RWPE2 (cell line): ENCODE measurements at regions not wholly inside any gene's neighbourhood (a gene's known extent, or its start where the extent isn't known, plus 50 kb on each side); places are given as distances from the start of the nearest gene placed in this dataset.
"Not testable (repeated sequence)": the region's sequence is repeated elsewhere in the genome, so short reads cannot be mapped to it uniquely, and the experiment has no call there.

Source experiments
- ATAC-seq: fragments of 200-7000 bp; cut with Tn5 transposase; 3 replicates; pipeline ENCODE4 v1.9.1; 2021; ENCODE audit warnings: low read depth
- DNase-seq: peaks from one replicate; pipeline ENCODE4 v3.0.0-alpha.2; 2020; ENCODE audit warnings: low spot score
- H3K27ac ChIP-seq: fragments of 450-650 bp; 2 replicates; pipeline ENCODE4 v1.5.1; 2017; ENCODE audit warnings: mild to moderate bottlenecking; ENCODE audit not compliant: poor library complexity, severe bottlenecking
- H3K27me3 ChIP-seq: fragments of 250-450 bp; sonication (Bioruptor Pico); 2 replicates; pipeline ENCODE4 v1.5.1; 2021; ENCODE audit warnings: mild to moderate bottlenecking, moderate library complexity; ENCODE audit not compliant: insufficient read depth, poor library complexity, severe bottlenecking
- H3K36me3 ChIP-seq: fragments of 250-450 bp; sonication (Bioruptor Pico); 2 replicates; pipeline ENCODE4 v1.5.1; 2020; ENCODE audit warnings: low read depth, mild to moderate bottlenecking, moderate library complexity
- H3K4me1 ChIP-seq: fragments of 250-450 bp; sonication (Bioruptor Pico); 2 replicates; pipeline ENCODE4 v1.5.1; 2021; ENCODE audit warnings: mild to moderate bottlenecking, moderate library complexity; ENCODE audit not compliant: insufficient read depth, poor library complexity, severe bottlenecking
- H3K4me3 ChIP-seq: fragments of 250-450 bp; sonication (Bioruptor Pico); 2 replicates; pipeline ENCODE4 v1.5.1; 2021; ENCODE audit warnings: mild to moderate bottlenecking, moderate library complexity; ENCODE audit not compliant: severe bottlenecking
- H3K9me3 ChIP-seq: fragments of 250-450 bp; sonication (Bioruptor Pico); 2 replicates; pipeline ENCODE4 v1.5.1; 2021; ENCODE audit warnings: mild to moderate bottlenecking, moderate library complexity; ENCODE audit not compliant: severe bottlenecking
- CTCF ChIP-seq: fragments of 450-650 bp; IDR thresholded peaks from one replicate; pipeline ENCODE4 v1.5.1; 2017; ENCODE audit warnings: mild to moderate bottlenecking, moderate library complexity; ENCODE audit not compliant: poor library complexity, severe bottlenecking

- H3K36me3 ChIP-seq = no peaks in the 10 kb centered on the region
- ATAC-seq (no peak), DNase-seq (no peak)
- H3K27ac ChIP-seq = no peak overlapping the region
- TF ChIP-seq CTCF = no peak
- no peaks in the 10 kb centered on the region for H3K9me3 ChIP-seq
- no peak overlapping the region for H3K4me3 ChIP-seq
- H3K27me3 ChIP-seq = no peaks in the 10 kb centered on the region
- no peaks in the 10 kb centered on the region for H3K4me1 ChIP-seq
Observed at GRCh38 chr2:187890690-187891089, 336.5 kb upstream of the TFPI start.

- Histone ChIP-seq H3K36me3 (no peaks in the 10 kb centered on the region), H3K27me3 (no peaks in the 10 kb centered on the region), H3K9me3 (no peaks in the 10 kb centered on the region), H3K27ac (no peak overlapping the region), H3K4me3 (no peak overlapping the region), H3K4me1 (no peaks in the 10 kb centered on the region)
- ATAC-seq (no peak), DNase-seq (no peak)
- TF ChIP-seq CTCF = no peak
Observed at GRCh38 chr2:187900021-187900420, 345.8 kb upstream of the TFPI start.

GRCh38 chr2:187906021-187906420 is 351.8 kb upstream of the TFPI start:
- ATAC-seq (no peak), DNase-seq (no peak)
- H3K4me3 ChIP-seq = no peak overlapping the region
- H3K27ac ChIP-seq = no peak overlapping the region
- no peaks in the 10 kb centered on the region for H3K27me3 ChIP-seq
- no peaks in the 10 kb centered on the region for H3K9me3 ChIP-seq
- no peak for TF ChIP-seq CTCF
- H3K36me3 ChIP-seq = no peaks in the 10 kb centered on the region
- no peaks in the 10 kb centered on the region for H3K4me1 ChIP-seq

GRCh38 chr2:187910922-187911321 is 356.7 kb upstream of the TFPI start:
- H3K9me3 ChIP-seq, H3K27ac ChIP-seq, ATAC-seq, H3K36me3 ChIP-seq, H3K4me3 ChIP-seq, H3K4me1 ChIP-seq, DNase-seq, H3K27me3 ChIP-seq: not testable (repeated sequence)

GRCh38 chr2:187912950-187913349 is 358.7 kb upstream of the TFPI start:
- H3K4me1 ChIP-seq = no peaks in the 10 kb centered on the region
- H3K36me3 ChIP-seq = no peaks in the 10 kb centered on the region
- no peak overlapping the region for H3K4me3 ChIP-seq
- no peak overlapping the region for H3K27ac ChIP-seq
- no peak for ATAC-seq
- DNase-seq = no peak
- TF ChIP-seq CTCF = no peak
- no peaks in the 10 kb centered on the region for H3K27me3 ChIP-seq
- no peaks in the 10 kb centered on the region for H3K9me3 ChIP-seq

GRCh38 chr2:187915810-187916209 is 361.6 kb upstream of the TFPI start:
- H3K27ac ChIP-seq = no peak overlapping the region
- DNase-seq (no peak), ATAC-seq (no peak)
- no peak overlapping the region for H3K4me3 ChIP-seq
- no peaks in the 10 kb centered on the region for H3K4me1 ChIP-seq
- no peaks in the 10 kb centered on the region for H3K9me3 ChIP-seq
- H3K36me3 ChIP-seq = no peaks in the 10 kb centered on the region
- no peak for TF ChIP-seq CTCF
- H3K27me3 ChIP-seq = no peaks in the 10 kb centered on the region
